GM23338 (cell line): ENCODE measurements at regions not wholly inside any gene's neighbourhood (a gene's known extent, or its start where the extent isn't known, plus 50 kb on each side); places are given as distances from the start of the nearest gene placed in this dataset.

Experiments used
- ATAC-seq: fragments of 200-7000 bp; cut with Tn5 transposase; 3 replicates; pipeline ENCODE4 v1.9.1; 2020
- DNase-seq: peaks from one replicate; pipeline ENCODE4 v3.0.0-alpha.2; 2015; ENCODE audit warnings: low spot score
- H2AFZ ChIP-seq: fragments of 200-600 bp; sonication (generic); 2 replicates; pipeline ENCODE4 v1.8.0; 2016; ENCODE audit warnings: antibody characterized with exemption, mild to moderate bottlenecking, moderate library complexity
- H3F3A ChIP-seq: fragments of 200-600 bp; sonication (generic); replicated peaks from 2 replicates; pipeline ENCODE4 v1.8.0; 2017; ENCODE audit warnings: antibody characterized with exemption, mixed run types, low read depth
- H3K27ac ChIP-seq: fragments of 200-600 bp; sonication (generic); 2 replicates; pipeline ENCODE4 v1.6.1; 2016; ENCODE audit warnings: low read depth
- H3K27me3 ChIP-seq: fragments of 200-600 bp; sonication (generic); 2 replicates; pipeline ENCODE4 v1.8.0; 2016; ENCODE audit warnings: mild to moderate bottlenecking, mixed run types, moderate library complexity; ENCODE audit not compliant: insufficient read depth
- H3K36me3 ChIP-seq: fragments of 200-600 bp; sonication (generic); 2 replicates; pipeline ENCODE4 v1.8.0; 2016; ENCODE audit warnings: mild to moderate bottlenecking; ENCODE audit not compliant: insufficient read depth
- H3K4me1 ChIP-seq: fragments of 200-600 bp; sonication (generic); 2 replicates; pipeline ENCODE4 v1.8.0; 2016; ENCODE audit warnings: mild to moderate bottlenecking, moderate library complexity; ENCODE audit not compliant: insufficient read depth
- H3K4me2 ChIP-seq: fragments of 200-600 bp; sonication (generic); 2 replicates; pipeline ENCODE4 v1.7.1; 2017; ENCODE audit warnings: mixed run types
- H3K4me3 ChIP-seq: fragments of 200-600 bp; sonication (generic); 2 replicates; pipeline ENCODE4 v1.6.1; 2016; ENCODE audit warnings: mixed run types
- H3K79me2 ChIP-seq: fragments of 200-600 bp; sonication (generic); replicated peaks from 2 replicates; pipeline ENCODE4 v1.8.0; 2017; ENCODE audit warnings: mild to moderate bottlenecking; ENCODE audit not compliant: insufficient read depth
- H3K9me2 ChIP-seq: fragments of 200-600 bp; sonication (generic); 2 replicates; pipeline ENCODE4 v1.8.0; 2017; ENCODE audit not compliant: insufficient read depth
- H4K20me1 ChIP-seq: fragments of 200-600 bp; sonication (generic); replicated peaks from 2 replicates; pipeline ENCODE4 v1.8.0; 2017; ENCODE audit warnings: mild to moderate bottlenecking; ENCODE audit not compliant: insufficient read depth
- H3K27ac Mint-ChIP-seq: 2 replicates; pipeline ENCODE4 v1.8.0; 2020; ENCODE audit warnings: inconsistent platforms, mild to moderate bottlenecking, moderate library complexity, mixed read lengths
- H3K27me3 Mint-ChIP-seq: 3 replicates; pipeline ENCODE4 v1.8.0; 2022; ENCODE audit warnings: low read depth, mild to moderate bottlenecking, moderate library complexity, mixed read lengths, inconsistent platforms; ENCODE audit not compliant: insufficient read depth, poor library complexity
- H3K36me3 Mint-ChIP-seq: 3 replicates; pipeline ENCODE4 v1.8.0; 2021; ENCODE audit warnings: low read depth, mild to moderate bottlenecking, inconsistent platforms, moderate library complexity, mixed read lengths
- H3K4me1 Mint-ChIP-seq: 3 replicates; pipeline ENCODE4 v1.8.0; 2020; ENCODE audit warnings: mild to moderate bottlenecking, inconsistent platforms, mixed read lengths
- H3K4me3 Mint-ChIP-seq: 3 replicates; pipeline ENCODE4 v1.8.0; 2021; ENCODE audit warnings: moderate library complexity, mild to moderate bottlenecking, inconsistent platforms, mixed read lengths
- H3K9me3 Mint-ChIP-seq: 3 replicates; pipeline ENCODE4 v1.8.0; 2020; ENCODE audit warnings: moderate library complexity, mild to moderate bottlenecking, inconsistent platforms, mixed read lengths
- CREB1 ChIP-seq: fragments of 250-450 bp; sonication (Bioruptor Pico); IDR thresholded peaks from 2 replicates; pipeline ENCODE4 v1.5.0; 2020; ENCODE audit warnings: low read depth, mild to moderate bottlenecking, moderate library complexity
- CTCF ChIP-seq, 2 experiments: fragments of 200-600 bp in 1 of 2; sonication (generic) in 1 of 2; conservative IDR thresholded peaks; 2 replicates each; pipeline versions ENCODE4 v1.5.1 to v1.6.1; 2016 to 2017; ENCODE audit warnings: antibody characterized with exemption in 2 of 2, low read depth in 2 of 2, mild to moderate bottlenecking in 2 of 2, moderate library complexity in 1 of 2
- ETS1 ChIP-seq: IDR thresholded peaks from 2 replicates; pipeline ENCODE4 v1.6.1; 2016; ENCODE audit warnings: antibody characterized with exemption
- EZH2 ChIP-seq: fragments of 200-600 bp; sonication (generic); IDR thresholded peaks from one replicate; pipeline ENCODE4 v1.8.0; 2017; ENCODE audit warnings: antibody characterized with exemption, mild to moderate bottlenecking, low read depth; ENCODE audit not compliant: unreplicated experiment
- EZH2phosphoT487 ChIP-seq: fragments of 200-600 bp; sonication (generic); IDR thresholded peaks from one replicate; pipeline ENCODE4 v1.8.1; 2018; ENCODE audit warnings: antibody characterized with exemption; ENCODE audit not compliant: unreplicated experiment
- JUNB ChIP-seq: IDR thresholded peaks from one replicate; pipeline ENCODE4 v1.6.1; 2016; ENCODE audit warnings: antibody characterized with exemption; ENCODE audit not compliant: unreplicated experiment
- NANOG ChIP-seq: IDR thresholded peaks from 2 replicates; pipeline ENCODE4 v1.6.1; 2016; ENCODE audit warnings: antibody characterized with exemption, borderline replicate concordance
- POLR2AphosphoS5 ChIP-seq: IDR thresholded peaks from 2 replicates; pipeline ENCODE4 v1.6.1; 2016; ENCODE audit warnings: antibody characterized with exemption, low read depth
- REST ChIP-seq: IDR thresholded peaks from one replicate; pipeline ENCODE4 v1.6.1; 2018; ENCODE audit warnings: antibody characterized with exemption; ENCODE audit not compliant: unreplicated experiment
- STAT1 ChIP-seq: IDR thresholded peaks from one replicate; pipeline ENCODE4 v1.6.1; 2016; ENCODE audit warnings: antibody characterized with exemption; ENCODE audit not compliant: unreplicated experiment
- ZNF114 ChIP-seq: fragments of 250-450 bp; sonication (Bioruptor Pico); IDR thresholded peaks from 2 replicates; pipeline ENCODE4 v1.5.0; 2020; ENCODE audit warnings: mild to moderate bottlenecking, moderate library complexity
- ZNF331 ChIP-seq: fragments of 250-450 bp; sonication (Bioruptor Pico); IDR thresholded peaks from 2 replicates; pipeline ENCODE4 v1.5.0; 2020; ENCODE audit warnings: low read depth, mild to moderate bottlenecking, moderate library complexity
- ZNF462 ChIP-seq: fragments of 250-450 bp; sonication (Bioruptor Pico); IDR thresholded peaks from 2 replicates; pipeline ENCODE4 v1.5.0; 2020; ENCODE audit warnings: mild to moderate bottlenecking, moderate library complexity

DNA sequence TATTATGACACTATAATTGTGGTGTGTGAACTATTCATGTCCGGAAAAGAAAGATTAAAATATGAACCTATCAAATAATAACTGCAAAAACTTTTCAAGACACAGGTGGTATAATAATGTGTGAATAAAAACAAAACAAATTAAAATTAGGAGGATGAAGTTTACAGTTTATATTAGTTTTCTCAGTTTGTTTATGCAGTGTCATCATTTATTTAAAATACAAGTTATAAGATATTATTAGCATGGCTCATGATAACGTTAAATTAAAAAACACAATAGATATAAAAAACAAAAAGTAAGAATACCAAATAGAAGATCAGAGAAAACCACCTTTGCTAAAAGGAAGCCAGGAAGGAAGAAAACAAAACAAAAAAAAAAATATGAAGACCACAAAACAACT is 963.8 kb upstream of the ALCAM start:
- Mint-ChIP-seq H3K9me3 (peaks cover 4% of the 10 kb centered on the region), H3K27ac (no peak overlapping the region), H3K4me1 (no peaks in the 10 kb centered on the region), H3K27me3 (no peaks in the 10 kb centered on the region), H3K4me3 (no peak overlapping the region), H3K36me3 (no peaks in the 10 kb centered on the region; the same call in 2 of the 3 replicates)
- no peaks in the 10 kb centered on the region for H3K27me3 ChIP-seq
- no peaks in the 10 kb centered on the region for H3K36me3 ChIP-seq
- H3F3A ChIP-seq = no peaks in the 10 kb centered on the region
- H4K20me1 ChIP-seq = no peaks in the 10 kb centered on the region
- no peak for TF ChIP-seq POLR2AphosphoS5
- no peak for TF ChIP-seq REST
- TF ChIP-seq EZH2 = no peak
- TF ChIP-seq CTCF (conservative IDR thresholded peaks at IDR 0.05; ENCODE audit: low read depth in 2 of 2) = no peak
- TF ChIP-seq NANOG = no peak
- no peak for TF ChIP-seq CREB1 (CRISPR knock-in tag)
- no peak for TF ChIP-seq ZNF331 (CRISPR knock-in tag)
- no peak for TF ChIP-seq STAT1
- no peak for TF ChIP-seq ZNF114 (CRISPR knock-in tag)
- no peak for TF ChIP-seq EZH2phosphoT487
- TF ChIP-seq ZNF462 (CRISPR knock-in tag) = no peak
- no peak for TF ChIP-seq ETS1
- no peak for TF ChIP-seq JUNB
- H3K4me1 ChIP-seq = no peaks in the 10 kb centered on the region
- H3K4me3 ChIP-seq = no peak overlapping the region
- ATAC-seq (no peak), DNase-seq (no peak)
- H3K79me2 ChIP-seq = no peaks in the 10 kb centered on the region
- H3K4me2 ChIP-seq = no peak overlapping the region
- peaks cover 13% of the 10 kb centered on the region; the same call in 1 of the 2 replicates for H3K9me2 ChIP-seq
- no peak overlapping the region for H3K27ac ChIP-seq
- H2AFZ ChIP-seq = no peak overlapping the region
